WTC11 (cell line): ENCODE measurements at regions not wholly inside any gene's neighbourhood (a gene's known extent, or its start where the extent isn't known, plus 50 kb on each side); places are given as distances from the start of the nearest gene placed in this dataset.

Experiments
- ATAC-seq: fragments of 200-7000 bp; cut with Tn5 transposase; 2 replicates; pipeline ENCODE4 v1.10.0; 2021; ENCODE audit warnings: mild to moderate bottlenecking, moderate library complexity
- CTCF ChIA-PET: fragments of 300-600 bp; sonication (Branson Sonifier 250); formaldehyde crosslinking; loops from one replicate; lab custom pipeline; 2021; ENCODE audit warnings: antibody characterized with exemption; lab: Charles Lee
- POLR2A ChIA-PET: fragments of 350-600 bp; sonication (Branson Sonifier 250); formaldehyde crosslinking; loops from one replicate; lab custom pipeline; 2021; ENCODE audit warnings: antibody characterized with exemption; lab: Charles Lee
- DNase-seq: peaks from one replicate; pipeline ENCODE4 v3.0.0; 2021; ENCODE audit warnings: low spot score
- H3K27ac Mint-ChIP-seq: 2 replicates; pipeline ENCODE4 v1.8.0; 2021; ENCODE audit warnings: mixed read lengths
- H3K27me3 Mint-ChIP-seq: 2 replicates; pipeline ENCODE4 v1.8.0; 2021; ENCODE audit warnings: low read depth, mild to moderate bottlenecking, moderate library complexity, mixed read lengths
- H3K36me3 Mint-ChIP-seq: 2 replicates; pipeline ENCODE4 v1.8.0; 2021; ENCODE audit warnings: mixed read lengths
- H3K4me1 Mint-ChIP-seq: 2 replicates; pipeline ENCODE4 v1.8.0; 2022; ENCODE audit warnings: mixed read lengths
- H3K4me3 Mint-ChIP-seq: 2 replicates; pipeline ENCODE4 v1.8.0; 2021; ENCODE audit warnings: mild to moderate bottlenecking, moderate library complexity, mixed read lengths
- H3K9me3 Mint-ChIP-seq: 2 replicates; pipeline ENCODE4 v1.8.0; 2021; ENCODE audit warnings: mixed read lengths
- CREB1 ChIP-seq: sonication (generic); formaldehyde crosslinking; IDR thresholded peaks from 2 replicates; pipeline ENCODE4 v1.8.0; 2023; ENCODE audit warnings: mild to moderate bottlenecking, missing genetic modification reagents
- ESRRA ChIP-seq: sonication (generic); formaldehyde crosslinking; IDR thresholded peaks from 2 replicates; pipeline ENCODE4 v1.8.1; 2022; ENCODE audit warnings: mild to moderate bottlenecking, missing genetic modification reagents, borderline replicate concordance
- GABPB1 ChIP-seq: sonication (generic); formaldehyde crosslinking; IDR thresholded peaks from 2 replicates; pipeline ENCODE4 v1.8.1; 2023; ENCODE audit warnings: mild to moderate bottlenecking, missing genetic modification reagents
- JAZF1 ChIP-seq: fragments of 250-450 bp; sonication (Bioruptor Pico); IDR thresholded peaks from 2 replicates; pipeline ENCODE4 v1.9.0; 2021; ENCODE audit warnings: moderate library complexity, mild to moderate bottlenecking, inconsistent platforms
- MYBL2 ChIP-seq: sonication (generic); formaldehyde crosslinking; IDR thresholded peaks from 2 replicates; pipeline ENCODE4 v1.8.1; 2023; ENCODE audit warnings: mild to moderate bottlenecking, moderate library complexity, missing genetic modification reagents
- NFE2L1 ChIP-seq: sonication (generic); formaldehyde crosslinking; IDR thresholded peaks from 2 replicates; pipeline ENCODE4 v1.8.1; 2023; ENCODE audit warnings: missing genetic modification reagents
- NR1H2 ChIP-seq: sonication (generic); formaldehyde crosslinking; IDR thresholded peaks from 2 replicates; pipeline ENCODE4 v1.9.0; 2021; ENCODE audit warnings: mild to moderate bottlenecking, moderate library complexity, missing genetic modification reagents
- NR2C2 ChIP-seq: sonication (generic); formaldehyde crosslinking; IDR thresholded peaks from 2 replicates; pipeline ENCODE4 v1.8.0; 2022; ENCODE audit warnings: mild to moderate bottlenecking, missing genetic modification reagents
- NR3C1 ChIP-seq: sonication (generic); formaldehyde crosslinking; conservative IDR thresholded peaks from 2 replicates; pipeline ENCODE4 v1.8.1; 2023; ENCODE audit warnings: low read depth, mild to moderate bottlenecking, missing genetic modification reagents
- SMAD4 ChIP-seq: sonication (generic); formaldehyde crosslinking; IDR thresholded peaks from 2 replicates; pipeline ENCODE4 v1.8.0; 2022; ENCODE audit warnings: mild to moderate bottlenecking, missing genetic modification reagents
- ZNF219 ChIP-seq: sonication (generic); formaldehyde crosslinking; IDR thresholded peaks from 2 replicates; pipeline ENCODE4 v1.8.0; 2023; ENCODE audit warnings: missing genetic modification reagents, mild to moderate bottlenecking, borderline replicate concordance
- ZNF263 ChIP-seq: sonication (generic); formaldehyde crosslinking; IDR thresholded peaks from 2 replicates; pipeline ENCODE4 v1.8.1; 2022; ENCODE audit warnings: low read depth, mild to moderate bottlenecking, moderate library complexity, missing genetic modification reagents
- ZNF317 ChIP-seq: sonication (generic); formaldehyde crosslinking; IDR thresholded peaks from 2 replicates; pipeline ENCODE4 v1.8.1; 2023; ENCODE audit warnings: low read depth, mild to moderate bottlenecking, moderate library complexity, missing genetic modification reagents, borderline replicate concordance
- ZNF671 ChIP-seq: fragments of 250-450 bp; sonication (Bioruptor Pico); IDR thresholded peaks from 2 replicates; pipeline ENCODE4 v1.8.0; 2021; ENCODE audit warnings: mild to moderate bottlenecking
- TF ChIP-seq, protein P1 (sequence below): fragments of 250-450 bp; sonication (Bioruptor Pico); IDR thresholded peaks from 2 replicates; pipeline ENCODE4 v1.9.0; 2021; ENCODE audit warnings: mild to moderate bottlenecking
- TF ChIP-seq, protein P2 (sequence below): sonication (generic); formaldehyde crosslinking; IDR thresholded peaks from 2 replicates; pipeline ENCODE4 v1.8.0; 2022; ENCODE audit warnings: mild to moderate bottlenecking, missing genetic modification reagents
- TF ChIP-seq, protein P3 (sequence below): sonication (generic); formaldehyde crosslinking; IDR thresholded peaks from 2 replicates; pipeline ENCODE4 v1.8.0; 2022; ENCODE audit warnings: missing genetic modification reagents
- TF ChIP-seq, protein P4 (sequence below): sonication (generic); formaldehyde crosslinking; IDR thresholded peaks from 2 replicates; pipeline ENCODE4 v1.8.0; 2022; ENCODE audit warnings: mild to moderate bottlenecking, missing genetic modification reagents
- TF ChIP-seq, protein P5 (sequence below): sonication (generic); formaldehyde crosslinking; IDR thresholded peaks from 2 replicates; pipeline ENCODE4 v1.8.0; 2022; ENCODE audit warnings: mild to moderate bottlenecking, missing genetic modification reagents

DNA sequence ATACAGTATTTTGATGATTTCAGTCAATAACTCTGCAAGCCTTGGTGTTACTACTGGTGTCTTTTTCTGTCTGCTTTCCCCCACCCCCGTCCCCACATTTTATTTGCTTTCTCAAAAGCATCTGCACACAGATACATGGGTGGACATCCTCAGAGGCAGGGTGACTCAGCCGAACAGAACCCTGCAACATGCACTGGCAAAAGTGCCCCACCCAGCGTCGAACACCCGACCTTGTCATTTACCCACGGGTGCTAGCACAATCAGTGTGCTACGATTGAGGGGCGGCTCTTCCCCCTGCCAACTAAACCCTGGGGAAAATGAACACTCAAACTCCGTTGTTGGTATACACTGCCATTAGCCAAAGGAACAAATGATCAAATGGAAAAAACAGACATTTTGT lies 115.9 kb upstream of the NAA20 start (continued):
- TF ChIP-seq, protein P1, sequence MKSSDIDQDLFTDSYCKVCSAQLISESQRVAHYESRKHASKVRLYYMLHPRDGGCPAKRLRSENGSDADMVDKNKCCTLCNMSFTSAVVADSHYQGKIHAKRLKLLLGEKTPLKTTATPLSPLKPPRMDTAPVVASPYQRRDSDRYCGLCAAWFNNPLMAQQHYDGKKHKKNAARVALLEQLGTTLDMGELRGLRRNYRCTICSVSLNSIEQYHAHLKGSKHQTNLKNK (CRISPR knock-in tag) = no peak

DNA sequence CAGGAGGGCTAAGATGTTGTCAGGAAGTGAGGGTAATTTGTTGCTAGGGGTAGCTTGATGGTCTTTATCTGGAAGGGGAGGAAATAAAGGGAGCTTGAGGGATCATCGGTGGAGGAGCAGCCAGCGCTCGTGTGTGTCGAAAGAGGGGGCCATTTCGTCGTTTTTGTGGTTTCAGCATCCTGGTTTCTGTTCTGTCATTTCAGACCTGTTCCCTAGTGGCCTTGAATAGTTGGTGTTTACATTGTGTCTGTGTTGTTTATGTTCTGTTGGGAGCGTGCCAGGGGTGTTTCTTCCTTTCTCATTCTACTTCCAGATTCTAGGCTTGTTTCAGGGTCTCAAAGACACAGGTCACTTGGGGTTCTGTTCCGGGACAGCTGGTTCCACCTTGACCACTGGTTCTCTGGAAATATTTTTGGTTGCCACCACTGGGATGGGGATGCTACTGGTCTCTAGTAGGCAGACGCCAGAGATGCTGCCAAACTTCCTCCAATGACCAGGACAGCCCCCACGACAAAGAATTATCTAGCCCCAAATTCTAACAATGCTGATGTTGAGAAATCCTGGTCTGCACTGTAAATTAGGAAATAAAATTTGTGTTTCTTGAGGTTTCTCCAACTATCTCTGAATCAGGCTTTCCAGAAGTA lies 113.9 kb upstream of the NAA20 start:
- POLR2A ChIA-PET = no interaction called here
- DNase-seq = no peak
- Mint-ChIP-seq H3K27me3 (no peaks in the 10 kb centered on the region), H3K4me3 (no peak overlapping the region), H3K4me1 (no peaks in the 10 kb centered on the region), H3K9me3 (peaks cover 16% of the 10 kb centered on the region), H3K27ac (no peak overlapping the region), H3K36me3 (peaks cover 11% of the 10 kb centered on the region)
- CTCF ChIA-PET = interaction anchor here (0.6 kb wide), 1 partner anchor 74 kb away, joined by 3 read pairs; no protein-coding TSS in a partner anchor
- no peak for ATAC-seq
- no peak for TF ChIP-seq NR2C2 (CRISPR knock-in tag)
- TF ChIP-seq, protein P2, sequence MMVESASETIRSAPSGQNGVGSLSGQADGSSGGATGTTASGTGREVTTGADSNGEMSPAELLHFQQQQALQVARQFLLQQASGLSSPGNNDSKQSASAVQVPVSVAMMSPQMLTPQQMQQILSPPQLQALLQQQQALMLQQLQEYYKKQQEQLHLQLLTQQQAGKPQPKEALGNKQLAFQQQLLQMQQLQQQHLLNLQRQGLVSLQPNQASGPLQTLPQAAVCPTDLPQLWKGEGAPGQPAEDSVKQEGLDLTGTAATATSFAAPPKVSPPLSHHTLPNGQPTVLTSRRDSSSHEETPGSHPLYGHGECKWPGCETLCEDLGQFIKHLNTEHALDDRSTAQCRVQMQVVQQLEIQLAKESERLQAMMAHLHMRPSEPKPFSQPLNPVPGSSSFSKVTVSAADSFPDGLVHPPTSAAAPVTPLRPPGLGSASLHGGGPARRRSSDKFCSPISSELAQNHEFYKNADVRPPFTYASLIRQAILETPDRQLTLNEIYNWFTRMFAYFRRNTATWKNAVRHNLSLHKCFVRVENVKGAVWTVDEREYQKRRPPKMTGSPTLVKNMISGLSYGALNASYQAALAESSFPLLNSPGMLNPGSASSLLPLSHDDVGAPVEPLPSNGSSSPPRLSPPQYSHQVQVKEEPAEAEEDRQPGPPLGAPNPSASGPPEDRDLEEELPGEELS (CRISPR knock-in tag) = no peak
- no peak for TF ChIP-seq ZNF263 (CRISPR knock-in tag)
- TF ChIP-seq, protein P3, sequence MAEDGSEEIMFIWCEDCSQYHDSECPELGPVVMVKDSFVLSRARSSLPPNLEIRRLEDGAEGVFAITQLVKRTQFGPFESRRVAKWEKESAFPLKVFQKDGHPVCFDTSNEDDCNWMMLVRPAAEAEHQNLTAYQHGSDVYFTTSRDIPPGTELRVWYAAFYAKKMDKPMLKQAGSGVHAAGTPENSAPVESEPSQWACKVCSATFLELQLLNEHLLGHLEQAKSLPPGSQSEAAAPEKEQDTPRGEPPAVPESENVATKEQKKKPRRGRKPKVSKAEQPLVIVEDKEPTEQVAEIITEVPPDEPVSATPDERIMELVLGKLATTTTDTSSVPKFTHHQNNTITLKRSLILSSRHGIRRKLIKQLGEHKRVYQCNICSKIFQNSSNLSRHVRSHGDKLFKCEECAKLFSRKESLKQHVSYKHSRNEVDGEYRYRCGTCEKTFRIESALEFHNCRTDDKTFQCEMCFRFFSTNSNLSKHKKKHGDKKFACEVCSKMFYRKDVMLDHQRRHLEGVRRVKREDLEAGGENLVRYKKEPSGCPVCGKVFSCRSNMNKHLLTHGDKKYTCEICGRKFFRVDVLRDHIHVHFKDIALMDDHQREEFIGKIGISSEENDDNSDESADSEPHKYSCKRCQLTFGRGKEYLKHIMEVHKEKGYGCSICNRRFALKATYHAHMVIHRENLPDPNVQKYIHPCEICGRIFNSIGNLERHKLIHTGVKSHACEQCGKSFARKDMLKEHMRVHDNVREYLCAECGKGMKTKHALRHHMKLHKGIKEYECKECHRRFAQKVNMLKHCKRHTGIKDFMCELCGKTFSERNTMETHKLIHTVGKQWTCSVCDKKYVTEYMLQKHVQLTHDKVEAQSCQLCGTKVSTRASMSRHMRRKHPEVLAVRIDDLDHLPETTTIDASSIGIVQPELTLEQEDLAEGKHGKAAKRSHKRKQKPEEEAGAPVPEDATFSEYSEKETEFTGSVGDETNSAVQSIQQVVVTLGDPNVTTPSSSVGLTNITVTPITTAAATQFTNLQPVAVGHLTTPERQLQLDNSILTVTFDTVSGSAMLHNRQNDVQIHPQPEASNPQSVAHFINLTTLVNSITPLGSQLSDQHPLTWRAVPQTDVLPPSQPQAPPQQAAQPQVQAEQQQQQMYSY = no peak
- no peak for TF ChIP-seq JAZF1 (CRISPR knock-in tag)
- TF ChIP-seq CREB1 (CRISPR knock-in tag) = no peak
- TF ChIP-seq SMAD4 (CRISPR knock-in tag) = no peak
- TF ChIP-seq NR3C1 (CRISPR knock-in tag) = no peak
- TF ChIP-seq ZNF317 (CRISPR knock-in tag) = no peak
- TF ChIP-seq NFE2L1 (CRISPR knock-in tag) = no peak
- TF ChIP-seq, protein P4, sequence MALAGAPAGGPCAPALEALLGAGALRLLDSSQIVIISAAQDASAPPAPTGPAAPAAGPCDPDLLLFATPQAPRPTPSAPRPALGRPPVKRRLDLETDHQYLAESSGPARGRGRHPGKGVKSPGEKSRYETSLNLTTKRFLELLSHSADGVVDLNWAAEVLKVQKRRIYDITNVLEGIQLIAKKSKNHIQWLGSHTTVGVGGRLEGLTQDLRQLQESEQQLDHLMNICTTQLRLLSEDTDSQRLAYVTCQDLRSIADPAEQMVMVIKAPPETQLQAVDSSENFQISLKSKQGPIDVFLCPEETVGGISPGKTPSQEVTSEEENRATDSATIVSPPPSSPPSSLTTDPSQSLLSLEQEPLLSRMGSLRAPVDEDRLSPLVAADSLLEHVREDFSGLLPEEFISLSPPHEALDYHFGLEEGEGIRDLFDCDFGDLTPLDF (CRISPR knock-in tag) = no peak
- TF ChIP-seq GABPB1 (CRISPR knock-in tag) = no peak

DNA sequence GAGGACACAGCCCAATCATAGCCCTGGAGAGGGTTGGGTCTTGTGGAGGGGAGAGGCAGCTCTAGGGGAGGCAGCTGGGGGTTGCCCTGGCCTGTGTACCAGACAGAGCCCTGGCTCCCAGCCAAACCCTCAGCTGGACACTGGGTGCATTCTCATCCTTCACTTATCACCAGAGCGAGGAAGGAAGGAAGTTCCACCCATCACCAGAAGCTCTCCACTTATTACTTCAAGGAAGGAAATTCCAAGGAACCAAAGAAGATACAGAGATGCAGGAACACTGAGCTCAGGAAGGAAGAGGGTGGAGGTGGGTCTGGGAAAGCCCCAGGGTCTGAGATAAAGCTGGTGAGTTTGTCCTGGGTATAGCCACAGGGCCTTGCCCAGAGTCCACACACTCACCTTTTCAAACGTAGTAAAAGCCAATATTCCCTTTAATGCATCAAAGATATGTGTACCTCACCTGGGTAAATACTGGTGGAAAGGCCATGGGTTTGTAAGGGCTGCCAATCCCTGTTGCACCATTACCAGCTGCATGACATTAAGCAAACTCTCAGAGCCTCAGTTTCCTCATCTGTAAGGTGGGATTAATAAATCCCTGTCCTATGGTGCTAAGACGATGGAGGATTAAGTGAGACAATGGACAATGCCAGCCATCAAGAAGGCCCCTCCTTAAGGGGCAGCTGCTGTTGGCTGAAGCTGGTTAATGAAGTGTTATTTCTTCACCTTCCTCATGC lies 109.7 kb upstream of the NAA20 start:
- Mint-ChIP-seq H3K4me3 (no peak overlapping the region), H3K27me3 (no peaks in the 10 kb centered on the region), H3K36me3 (no peaks in the 10 kb centered on the region), H3K9me3 (0 out of 2 replicates have a peak, but pooled peaks cover 4% of the 10 kb centered on the region), H3K27ac (no peak overlapping the region), H3K4me1 (no peaks in the 10 kb centered on the region)
- DNase-seq (no peak), ATAC-seq (no peak)
- ChIA-PET CTCF (no interaction called here), POLR2A (no interaction called here)
- TF ChIP-seq, protein P5, sequence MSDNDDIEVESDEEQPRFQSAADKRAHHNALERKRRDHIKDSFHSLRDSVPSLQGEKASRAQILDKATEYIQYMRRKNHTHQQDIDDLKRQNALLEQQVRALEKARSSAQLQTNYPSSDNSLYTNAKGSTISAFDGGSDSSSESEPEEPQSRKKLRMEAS (CRISPR knock-in tag) = no peak
- TF ChIP-seq ESRRA (no peak), ZNF671 (CRISPR knock-in tag) (no peak), NR1H2 (CRISPR knock-in tag) (no peak), ZNF219 (CRISPR knock-in tag) (no peak), MYBL2 (CRISPR knock-in tag) (no peak)
